GM19351 (cell line): ENCODE measurements at regions not wholly inside any gene's neighbourhood (a gene's known extent, or its start where the extent isn't known, plus 50 kb on each side); places are given as distances from the start of the nearest gene placed in this dataset.

ENCODE experiments used
- ATAC-seq: cut with Tn5 transposase; IDR thresholded peaks from one replicate; pipeline ENCODE4 v1.9.1; 2021; ENCODE audit warnings: mild to moderate bottlenecking, moderate library complexity; ENCODE audit not compliant: unreplicated experiment

DNA sequence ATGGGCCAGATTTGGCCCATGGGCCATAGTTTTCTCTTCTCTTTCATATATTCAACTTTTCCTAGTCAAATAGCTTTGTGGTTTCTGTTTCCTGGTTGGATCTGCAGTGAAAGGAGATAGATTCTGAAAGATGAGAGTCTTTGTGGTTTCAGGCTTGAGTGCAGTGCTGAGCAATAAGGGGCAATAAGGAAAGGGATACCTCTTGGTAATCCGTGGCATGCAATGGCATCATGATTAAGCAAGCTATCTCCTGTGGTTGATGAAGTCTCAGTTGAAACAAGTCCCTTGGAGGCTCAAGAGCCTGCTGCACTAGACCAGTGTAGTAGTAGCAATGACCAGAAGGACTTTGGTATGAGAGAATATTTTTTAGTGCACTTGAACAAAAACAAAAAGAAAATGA lies 187.7 kb upstream of the CNTNAP2 start:
- no peak for ATAC-seq

DNA sequence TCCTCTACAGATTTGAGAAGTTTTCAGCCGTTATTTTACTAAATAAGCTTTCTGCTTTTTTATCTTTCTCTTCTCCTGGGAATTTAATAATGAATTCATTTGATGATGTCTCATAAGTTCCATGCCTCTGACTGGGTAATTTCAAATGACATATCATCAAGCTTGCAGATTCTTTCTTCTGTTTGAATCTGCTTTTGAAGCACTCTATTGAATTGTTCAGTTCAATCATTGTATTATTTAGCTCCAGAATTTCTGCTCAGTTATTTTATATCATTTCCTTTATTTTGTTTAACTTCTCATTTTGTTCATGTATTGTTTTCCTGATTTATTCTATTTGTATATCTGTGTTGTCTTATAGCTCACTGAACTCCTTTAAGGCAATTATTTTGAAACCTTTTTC lies 196.9 kb upstream of the CNTNAP2 start:
- ATAC-seq, result no peak

DNA sequence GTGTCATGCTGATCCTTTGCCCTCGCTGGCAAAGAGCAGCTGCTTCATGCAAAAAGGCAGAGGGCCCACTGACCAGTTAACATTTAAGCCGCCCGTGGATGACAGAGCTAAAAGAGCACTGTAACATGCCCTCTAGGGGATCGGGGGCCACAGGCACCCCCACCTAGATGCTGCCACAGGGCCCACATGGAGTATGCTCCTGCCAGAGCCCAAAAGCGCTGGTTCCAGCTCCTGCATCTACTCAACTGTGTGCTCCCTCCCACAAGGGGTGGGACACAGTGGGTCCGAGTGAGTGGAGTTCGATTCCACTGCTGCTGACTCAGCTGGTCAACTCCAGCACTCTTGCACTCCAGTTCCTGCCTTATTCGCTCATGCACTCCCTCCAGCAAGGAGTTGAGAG lies 199.8 kb upstream of the CNTNAP2 start:
- ATAC-seq, result no peak

DNA sequence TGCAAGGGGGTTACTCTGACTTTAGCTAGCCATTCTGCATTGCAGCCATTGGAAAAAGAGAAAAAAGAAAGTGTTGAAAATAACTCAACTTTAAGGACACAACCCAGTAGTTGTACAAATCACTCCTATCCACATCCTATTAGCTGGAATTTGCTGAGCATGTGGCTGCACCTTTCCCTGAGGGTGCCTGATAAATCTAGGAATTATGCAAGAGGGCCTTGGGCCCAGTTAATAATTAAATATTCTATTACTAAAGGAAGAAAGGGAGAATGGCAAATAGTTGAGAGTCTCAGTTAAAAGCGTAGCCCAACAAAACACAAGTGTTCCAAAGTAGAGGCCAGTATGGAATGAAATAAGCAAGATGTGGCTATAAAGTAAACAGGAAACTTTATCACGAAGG lies 200.9 kb upstream of the CNTNAP2 start:
- ATAC-seq, result no peak

DNA sequence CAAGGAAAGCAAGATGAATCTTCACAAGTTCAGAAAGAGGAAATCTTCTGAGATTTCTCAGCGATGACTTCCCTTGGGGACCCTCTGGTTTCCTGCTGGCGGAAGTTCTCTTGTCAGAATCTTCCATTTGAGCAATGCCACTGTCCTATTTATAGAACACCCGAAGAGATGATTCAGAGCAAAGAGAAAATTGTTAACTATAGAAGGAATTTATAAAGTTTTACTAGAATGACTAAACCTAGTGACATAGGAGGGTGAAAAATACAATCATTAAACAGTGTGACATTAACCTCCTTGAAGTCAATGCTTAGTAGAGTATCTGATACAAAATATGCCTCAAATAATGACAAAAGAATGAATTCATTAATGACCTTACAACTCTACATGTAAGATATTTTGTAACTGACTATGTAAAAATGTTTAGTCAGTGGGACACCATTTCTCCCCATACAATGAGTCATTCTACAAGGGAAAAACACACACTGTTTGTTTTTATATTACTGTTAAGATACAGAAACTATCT lies 206.5 kb upstream of the CNTNAP2 start:
- peak; percentile 54 for ATAC-seq

DNA sequence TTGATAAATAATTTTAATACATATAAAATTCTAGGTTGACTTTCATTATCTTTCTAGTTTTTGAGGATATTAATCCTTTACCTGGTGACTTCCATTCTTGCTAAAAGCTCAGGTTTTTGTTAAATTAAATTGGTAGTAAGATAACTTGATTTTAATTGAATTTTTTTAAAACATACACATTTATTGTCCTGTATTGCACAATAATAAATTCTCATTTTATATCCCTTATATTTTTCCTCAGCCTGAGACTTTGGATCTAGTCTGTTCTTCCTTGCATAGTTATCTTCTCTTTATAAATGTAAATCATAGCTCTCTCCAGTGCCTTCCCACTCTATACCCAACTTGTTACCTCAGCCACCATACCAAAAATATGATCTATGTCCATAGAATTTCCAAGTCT lies 212.9 kb upstream of the CNTNAP2 start:
- no peak for ATAC-seq

DNA sequence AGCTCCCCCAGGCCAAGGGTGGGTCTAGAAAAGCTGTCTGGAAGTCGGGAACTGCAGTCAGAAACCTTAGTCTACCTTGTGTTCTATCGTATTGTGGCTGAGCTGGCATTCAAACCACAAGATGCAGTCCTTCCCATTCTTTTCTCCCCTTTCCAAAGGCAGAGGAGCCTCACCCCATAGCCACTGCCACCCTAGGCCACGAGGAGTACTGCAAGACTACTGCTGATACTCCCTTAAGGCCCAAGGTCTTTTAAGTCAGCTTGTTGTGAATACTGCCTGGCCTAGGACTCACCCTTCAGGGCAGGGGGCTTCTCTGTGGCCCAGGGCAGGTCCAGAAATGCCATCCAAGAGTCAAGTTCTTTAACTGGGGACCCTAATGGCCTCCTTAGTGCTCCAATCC lies 214.5 kb upstream of the CNTNAP2 start:
- ATAC-seq, result no peak

DNA sequence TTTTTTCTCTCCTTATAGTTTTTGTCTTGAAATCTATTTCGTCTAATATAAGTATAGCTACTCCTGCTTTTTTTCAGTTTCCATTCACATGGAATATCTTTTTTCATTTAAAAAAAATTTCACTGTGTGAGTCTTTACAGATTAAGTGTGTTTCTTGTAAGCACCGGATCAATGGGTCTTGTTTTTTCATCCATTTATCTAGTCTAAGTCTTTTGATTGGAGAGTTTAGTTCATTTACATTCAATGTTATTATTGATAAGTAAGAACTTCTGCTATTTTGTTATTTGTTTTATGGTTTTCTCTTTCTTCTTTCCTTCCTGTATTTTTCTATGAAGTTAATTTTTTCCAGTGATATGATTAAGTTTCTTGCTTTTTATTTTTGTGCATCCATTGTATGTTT lies 216.7 kb upstream of the CNTNAP2 start:
- ATAC-seq, result no peak

DNA sequence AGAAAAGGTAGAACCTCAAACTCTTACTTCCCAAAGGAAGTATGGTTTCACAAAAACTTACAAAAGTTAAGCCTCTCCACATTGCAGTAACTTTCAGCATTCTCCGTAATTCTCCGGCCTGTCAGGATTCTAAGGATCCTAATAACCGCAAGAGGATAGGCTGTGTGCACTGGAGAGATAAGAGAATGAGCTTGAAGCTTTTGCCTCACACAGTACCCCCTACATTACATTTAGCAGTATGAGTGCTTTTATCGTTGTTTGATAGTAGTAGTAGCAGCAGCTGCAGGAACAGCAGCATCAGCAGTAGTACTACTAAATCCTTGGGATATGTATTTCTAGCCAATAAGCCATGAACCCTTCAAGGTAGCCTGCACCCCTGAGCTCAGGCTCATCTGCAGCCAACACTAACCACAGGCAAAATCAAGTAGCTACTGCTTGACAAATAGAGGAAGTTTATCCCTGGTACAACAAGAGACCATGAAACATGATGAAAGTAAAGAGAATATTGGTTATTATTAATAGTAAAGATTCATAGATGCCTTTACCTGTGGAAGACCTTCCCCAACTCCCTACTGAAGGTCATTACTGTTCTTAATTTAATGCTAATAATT lies 222.6 kb upstream of the CNTNAP2 start:
- no peak for ATAC-seq

DNA sequence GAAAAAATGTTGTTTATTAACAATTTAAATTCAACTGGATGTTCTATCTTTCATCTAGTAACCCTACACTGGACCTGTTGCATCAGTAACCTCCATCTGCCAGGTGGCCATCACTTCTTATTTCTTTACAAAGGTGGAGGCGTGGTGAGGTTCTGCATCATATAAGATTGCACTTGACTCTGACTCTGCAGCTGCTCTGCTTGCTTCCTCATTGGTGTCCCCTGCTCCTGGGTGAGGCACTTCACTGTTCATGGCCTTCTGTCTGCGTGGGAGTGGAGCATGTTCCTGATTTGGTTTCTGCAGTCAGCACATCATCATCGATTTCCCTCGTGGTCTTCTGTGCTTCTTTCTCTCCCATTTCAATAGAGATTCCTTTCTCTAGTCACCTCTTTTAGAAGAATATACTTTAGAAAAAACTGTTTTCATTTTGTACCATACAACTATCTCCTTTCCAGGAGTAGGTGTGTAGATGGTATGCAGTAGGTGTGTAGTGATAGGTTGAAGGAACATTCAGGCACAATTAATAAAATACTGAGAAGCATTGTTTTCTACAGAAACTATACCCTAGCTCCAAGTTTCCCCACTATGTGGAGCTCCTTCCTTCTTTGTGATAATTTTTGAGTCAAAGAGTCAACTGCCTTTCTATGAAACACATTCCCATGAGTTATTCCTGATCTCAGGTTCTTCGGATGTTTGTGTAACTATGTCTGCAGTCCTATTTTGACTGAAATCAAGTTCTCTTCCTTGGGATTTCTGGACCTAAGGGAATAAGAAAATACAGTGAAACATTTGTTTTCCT lies 231.7 kb upstream of the CNTNAP2 start:
- no peak for ATAC-seq

DNA sequence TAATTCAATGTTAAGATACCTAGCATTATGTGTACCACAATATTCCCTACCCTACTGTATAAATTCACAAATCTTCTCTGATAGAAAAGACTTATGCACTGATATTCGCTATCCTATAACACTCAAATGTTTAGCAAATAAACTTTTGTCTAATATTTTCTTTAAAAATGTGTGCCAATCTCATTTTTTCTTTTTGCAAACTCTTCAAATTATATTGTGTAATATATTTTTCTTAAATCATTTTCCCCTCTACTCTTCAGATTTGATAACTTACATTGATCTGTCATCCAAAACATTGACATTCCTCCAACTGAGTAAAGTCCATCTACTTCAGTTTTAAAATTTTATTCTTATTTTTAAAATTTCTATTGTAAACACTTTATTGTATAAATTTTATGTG lies 240.2 kb upstream of the CNTNAP2 start:
- ATAC-seq, result no peak

DNA sequence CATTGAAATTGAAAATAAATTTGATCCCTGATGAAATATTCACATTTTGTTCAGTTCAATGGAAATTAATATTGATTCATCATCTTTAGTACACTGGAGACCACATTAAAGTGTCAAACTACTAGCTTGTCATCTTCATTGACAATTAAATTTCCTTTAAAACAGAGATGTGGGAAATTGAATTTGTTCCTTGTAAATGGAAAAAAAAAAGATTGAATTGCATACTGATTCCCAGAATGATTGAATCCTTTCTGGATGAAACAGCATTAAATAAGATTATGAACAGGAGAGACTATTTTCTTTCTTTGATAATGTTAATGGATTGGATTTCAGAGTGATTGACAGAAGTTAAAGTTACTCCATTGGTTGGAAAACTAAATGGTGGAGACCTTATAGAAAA lies 241.3 kb upstream of the CNTNAP2 start:
- ATAC-seq, result no peak

DNA sequence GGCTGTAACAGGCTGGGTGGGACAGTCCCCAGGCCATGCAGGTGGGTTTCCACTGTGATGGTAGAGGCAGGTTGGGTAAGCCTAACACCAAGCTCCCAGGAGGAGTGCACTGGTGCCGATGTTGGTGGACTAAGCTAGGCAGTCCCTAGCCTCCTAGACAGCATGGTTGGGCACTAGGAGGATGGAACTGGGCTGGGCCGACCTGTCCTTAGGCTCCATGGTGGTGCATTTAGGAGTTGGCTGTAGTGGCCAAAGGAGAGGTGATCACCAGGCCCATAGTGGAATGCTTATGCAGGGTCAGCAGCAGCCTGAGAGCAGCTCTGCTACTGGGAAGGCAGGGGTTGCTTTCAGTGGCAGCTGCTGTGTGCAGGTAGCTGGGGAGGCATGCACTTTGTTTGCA lies 247.7 kb upstream of the CNTNAP2 start:
- no peak for ATAC-seq

DNA sequence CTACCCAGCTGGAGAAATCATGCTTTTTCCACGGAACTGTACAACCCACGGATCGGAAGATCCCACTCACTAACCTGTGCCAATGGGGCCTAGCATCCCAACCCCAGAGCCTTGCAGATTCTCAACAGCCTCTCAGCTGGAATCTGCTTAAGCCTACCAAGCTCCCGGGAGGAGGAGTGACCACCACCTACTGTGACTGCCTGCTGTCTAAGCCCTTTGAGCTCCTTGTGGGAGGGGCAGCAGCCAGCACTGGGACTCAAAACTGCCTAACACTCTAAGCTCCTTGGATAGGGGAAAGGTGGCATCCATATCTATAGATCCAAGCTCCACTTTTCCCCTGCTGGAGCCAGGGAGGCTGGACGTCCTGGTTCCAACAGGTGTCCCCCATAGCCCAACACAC lies 254.4 kb upstream of the CNTNAP2 start:
- no peak for ATAC-seq

DNA sequence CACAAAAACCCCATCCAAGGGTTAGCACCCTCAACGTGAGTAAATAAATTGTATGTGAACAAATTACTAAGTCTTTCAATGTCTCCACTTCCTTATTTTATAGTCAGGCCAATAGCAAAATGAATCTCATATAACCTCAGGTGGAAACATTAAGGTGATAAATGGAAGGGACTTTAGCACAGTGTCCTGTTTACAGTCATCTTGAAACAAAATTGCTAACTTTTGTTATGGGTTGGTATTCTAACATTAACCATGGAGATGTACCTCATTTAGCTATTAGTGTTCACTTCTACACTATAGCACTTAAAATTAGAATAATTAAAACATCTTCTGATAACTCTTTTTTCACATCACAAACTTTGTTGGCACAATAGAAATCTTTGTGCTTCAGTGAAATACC lies 255.8 kb upstream of the CNTNAP2 start:
- ATAC-seq, result no peak

DNA sequence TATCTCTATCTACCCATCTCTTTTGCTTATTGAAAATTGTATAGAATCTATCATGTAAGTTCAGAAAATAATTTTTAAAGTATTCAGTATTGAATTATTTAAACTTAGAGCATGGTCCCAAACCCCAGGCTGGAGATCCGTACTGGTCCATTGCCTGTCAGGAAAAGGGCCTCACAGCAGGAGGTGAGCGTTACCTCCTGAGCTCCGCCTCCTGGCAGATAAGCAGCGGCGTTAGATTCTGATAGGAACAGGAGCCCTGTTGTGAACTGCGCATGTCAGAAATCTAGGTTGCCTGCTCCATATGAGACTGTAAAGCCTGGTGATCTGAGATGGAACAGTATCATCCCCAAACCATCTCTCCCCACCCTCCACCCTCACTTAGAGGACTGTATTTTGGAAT lies 266.0 kb upstream of the CNTNAP2 start:
- ATAC-seq, result no peak

DNA sequence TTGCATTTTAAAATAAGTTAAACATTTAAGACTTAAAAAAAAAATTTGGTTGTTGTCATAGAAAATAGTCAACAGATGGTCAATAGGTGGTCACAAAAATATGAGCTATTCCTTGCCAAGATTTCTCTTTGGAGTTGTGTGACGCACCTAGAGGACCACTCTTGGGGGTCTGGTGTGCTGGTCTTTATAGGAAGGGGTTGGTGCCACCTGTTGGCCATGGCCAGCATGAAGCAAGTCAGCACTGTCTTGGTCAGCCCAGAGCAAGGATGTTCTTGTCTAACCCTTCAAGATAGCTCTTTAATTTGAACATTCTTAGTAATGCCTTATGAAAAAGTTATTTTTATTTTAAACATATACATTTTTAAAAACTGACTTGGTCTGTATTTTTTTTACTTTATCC lies 267.9 kb upstream of the CNTNAP2 start:
- no peak for ATAC-seq

DNA sequence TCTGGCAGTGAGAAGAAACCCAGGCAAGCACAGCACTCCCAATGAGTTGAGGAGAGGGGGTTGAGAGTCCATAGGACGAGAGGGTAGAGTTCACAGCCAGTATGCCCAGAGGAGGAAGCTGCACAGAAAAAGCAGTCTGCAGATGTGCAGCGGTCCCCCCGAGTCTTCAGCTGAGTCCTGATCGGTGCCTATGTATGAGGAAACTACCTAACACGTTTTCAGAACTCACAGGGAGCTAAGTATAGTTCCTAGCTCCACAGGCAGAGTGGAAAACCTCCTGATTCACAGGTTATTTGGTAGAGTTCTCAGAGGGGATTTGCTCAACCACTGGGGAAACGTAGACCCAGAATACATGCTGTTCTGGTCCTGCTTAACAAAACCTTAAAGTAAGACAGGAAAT lies 271.3 kb upstream of the CNTNAP2 start:
- no peak for ATAC-seq

DNA sequence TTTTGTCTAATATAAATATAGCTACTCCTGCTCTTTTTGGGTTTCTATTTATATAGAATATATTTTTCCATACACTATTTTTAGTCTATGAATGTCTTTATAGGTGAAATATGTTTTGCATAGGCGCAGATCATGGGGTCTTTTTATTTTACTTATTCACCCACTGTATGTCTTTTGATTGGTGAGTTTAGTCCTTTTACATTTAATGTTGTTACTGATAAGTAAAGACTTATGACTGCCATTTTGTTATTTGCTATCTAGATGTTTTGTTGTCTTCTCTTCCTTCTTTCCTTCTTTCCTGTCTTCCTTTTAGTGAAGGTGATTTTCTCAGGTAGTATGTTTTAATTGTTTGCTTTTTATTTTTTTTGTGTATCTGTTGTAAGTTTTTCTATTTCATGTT lies 276.8 kb upstream of the CNTNAP2 start:
- no peak for ATAC-seq

DNA sequence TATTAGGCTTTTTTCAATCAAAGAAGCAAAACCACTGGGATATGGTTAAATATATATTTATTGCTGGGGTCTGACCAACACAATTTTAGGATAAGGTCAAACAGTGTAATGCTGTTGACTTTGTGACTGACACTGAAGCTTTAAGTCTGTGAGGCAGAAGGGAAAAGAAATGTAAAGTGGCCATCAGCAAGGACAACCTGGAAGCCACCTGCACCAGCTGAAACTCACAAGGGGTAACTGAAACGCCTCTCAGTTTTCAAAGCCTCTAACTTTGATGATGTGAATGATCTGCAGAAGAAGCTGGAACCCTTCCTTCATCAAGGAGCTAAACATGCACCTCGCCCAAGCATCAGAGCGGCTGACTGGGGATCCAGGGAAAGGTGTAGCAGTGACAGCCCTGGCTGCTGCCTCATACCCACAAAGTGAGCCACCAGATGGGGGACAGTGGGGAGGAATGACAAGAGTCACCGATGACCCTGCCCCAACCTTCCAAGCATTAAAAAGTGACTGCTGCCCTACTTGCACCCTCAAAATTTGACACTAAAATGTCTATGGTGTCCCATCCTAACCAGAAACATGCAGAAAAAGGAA lies 284.9 kb upstream of the CNTNAP2 start:
- no peak for ATAC-seq

DNA sequence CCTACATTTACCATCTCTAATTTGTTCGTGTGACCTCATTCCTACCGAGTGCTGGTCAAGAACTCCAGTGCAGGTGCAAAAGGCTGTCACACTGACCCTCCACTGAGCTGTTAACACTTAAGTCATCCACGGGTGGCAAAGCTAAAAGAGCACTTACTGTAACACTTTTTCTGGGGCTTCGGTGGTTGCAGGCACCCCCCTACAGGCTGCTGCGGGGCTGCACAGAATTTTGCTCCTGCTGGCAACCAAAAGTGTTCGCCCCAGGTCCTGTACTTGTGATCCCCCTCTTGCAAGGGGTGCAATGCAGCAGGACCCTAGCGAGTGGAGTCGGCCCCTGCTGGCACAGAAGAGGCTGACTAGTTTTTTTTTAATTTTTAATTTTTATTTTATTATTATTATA lies 298.9 kb upstream of the CNTNAP2 start:
- ATAC-seq, result no peak

DNA sequence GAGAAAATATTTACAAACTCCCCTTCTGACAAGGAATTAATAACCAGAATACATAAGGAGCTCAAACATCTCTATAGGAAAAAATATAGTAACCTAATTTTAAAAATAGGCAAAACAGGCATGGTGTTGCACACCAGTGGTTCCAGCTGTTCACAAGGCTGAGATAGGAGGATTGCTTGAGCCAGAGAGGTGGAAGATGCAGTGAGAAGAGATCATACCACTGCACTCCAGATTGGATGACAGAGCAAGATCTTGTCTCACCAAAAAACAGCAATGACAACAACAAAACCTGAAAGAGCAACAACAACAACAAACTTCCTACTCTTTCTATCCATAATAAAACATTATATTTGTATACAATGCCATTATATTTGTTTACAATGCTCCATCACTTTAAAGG lies 304.4 kb upstream of the CNTNAP2 start:
- no peak for ATAC-seq
